Stimulated activated CD8-positive, alpha-beta memory T cell treated with anti-CD3 and anti-CD28 coated beads, Interleukin-4, amount 100 ng/mL, for 48 hours (primary cell): ENCODE measurements at regions not wholly inside any gene's neighbourhood (a gene's known extent, or its start where the extent isn't known, plus 50 kb on each side); places are given as distances from the start of the nearest gene placed in this dataset.
"Not testable (repeated sequence)": the region's sequence is repeated elsewhere in the genome, so short reads cannot be mapped to it uniquely, and the experiment has no call there.

Experiments used
- DNase-seq: peaks from one replicate; pipeline ENCODE4 v3.0.0-alpha.2; 2020

DNA sequence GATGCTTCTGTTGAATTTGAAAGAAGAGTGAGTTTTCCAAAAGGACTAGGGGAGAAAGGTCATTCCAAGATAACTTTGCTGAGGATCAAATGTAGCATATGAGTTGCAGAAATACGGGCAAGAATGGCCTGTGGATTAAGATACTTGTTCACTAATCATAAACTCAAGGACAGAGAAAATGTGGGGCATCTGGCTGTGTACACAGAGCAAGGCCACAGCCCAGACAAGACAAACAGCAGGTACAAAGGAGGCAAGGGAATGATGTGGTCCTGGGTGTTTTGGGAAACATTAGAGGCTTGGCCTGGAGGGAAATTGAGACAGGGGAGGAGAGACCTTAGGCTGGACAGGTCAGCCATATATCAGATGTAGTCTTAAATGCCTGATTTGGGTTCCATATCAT is 254.8 kb downstream of the TTC32 start:
- DNase-seq = no peak

GRCh38 chr2:19644763-19645162 is 257.0 kb downstream of the TTC32 start:
- no peak for DNase-seq

GRCh38 chr2:19643117-19643518 is 258.7 kb downstream of the TTC32 start:
- no peak for DNase-seq

GRCh38 chr2:19642501-19642900 is 259.3 kb downstream of the TTC32 start:
- DNase-seq = no peak

GRCh38 chr2:19635951-19636510 is 265.8 kb downstream of the TTC32 start:
- no peak for DNase-seq

DNA sequence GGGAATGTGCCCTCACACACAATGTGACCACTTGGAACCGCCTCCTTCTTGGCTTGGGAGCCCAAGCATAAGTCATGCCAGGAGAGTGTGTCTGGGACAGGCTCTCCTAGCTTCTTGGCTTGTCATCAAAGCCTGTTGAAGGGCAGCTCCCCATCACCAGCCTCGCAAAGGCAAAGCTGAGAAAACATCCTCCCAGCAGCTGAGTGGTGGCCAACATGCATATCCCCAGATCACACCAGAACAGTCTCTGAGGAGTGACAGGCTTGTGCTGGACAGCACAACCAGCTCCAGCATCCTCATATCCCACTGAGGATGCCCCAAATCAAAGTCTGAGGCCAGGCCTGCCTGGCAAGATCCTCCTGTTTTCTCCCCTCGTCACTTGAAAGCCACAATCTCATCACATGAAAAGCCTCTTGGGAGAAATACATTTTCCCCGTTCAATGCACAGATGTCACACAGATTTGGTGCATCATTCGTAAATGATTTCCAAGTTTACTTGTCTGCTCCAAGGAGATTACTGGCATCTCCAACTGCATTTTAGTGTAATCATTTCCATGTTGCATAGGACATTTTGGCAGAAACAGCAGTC is 269.3 kb downstream of the TTC32 start:
- no peak for DNase-seq

- no peak for DNase-seq
Measured at GRCh38 chr2:19631871-19632270, 269.9 kb downstream of the TTC32 start.

DNA sequence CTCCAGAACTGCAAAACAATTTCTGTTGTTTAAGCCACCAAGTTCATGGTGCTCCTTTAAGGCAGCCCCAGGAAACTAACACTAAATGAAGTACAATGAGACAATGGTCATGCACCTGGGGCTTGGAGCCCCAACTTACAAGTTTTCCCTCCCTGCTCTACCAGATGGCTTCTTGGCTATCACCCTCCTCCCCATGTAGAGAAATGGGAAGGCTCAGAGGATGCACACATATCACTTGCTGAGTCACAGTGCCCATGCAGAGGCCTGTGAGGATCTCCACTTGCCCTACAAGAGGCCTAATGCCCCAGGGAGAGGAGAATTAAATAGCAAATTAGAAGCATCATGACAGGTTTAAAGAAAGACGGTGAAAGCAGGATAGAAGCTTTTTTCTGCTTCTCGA is 270.9 kb downstream of the TTC32 start:
- DNase-seq = no peak

GRCh38 chr2:19627359-19627758 is 268.9 kb upstream of the OSR1 start:
- no peak for DNase-seq

DNA sequence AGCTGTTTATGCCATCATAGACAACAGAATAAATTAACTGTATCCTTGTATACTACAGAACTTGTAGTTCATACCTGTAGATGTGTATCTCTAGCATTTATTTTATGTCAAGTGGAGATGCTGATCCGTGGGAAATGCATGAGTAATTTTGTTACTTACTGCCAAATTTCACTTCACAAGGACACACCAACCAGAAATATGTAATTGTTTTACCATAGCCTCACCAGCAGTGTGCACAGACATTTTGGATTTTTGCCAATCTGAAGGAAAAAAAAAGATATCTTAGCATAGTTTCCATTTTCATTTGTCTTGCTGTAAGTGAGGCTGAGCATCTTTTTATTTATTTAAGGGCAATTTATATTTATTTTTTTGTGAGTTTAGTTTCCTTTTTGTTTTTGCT is 265.1 kb upstream of the OSR1 start:
- DNase-seq = no peak

DNA sequence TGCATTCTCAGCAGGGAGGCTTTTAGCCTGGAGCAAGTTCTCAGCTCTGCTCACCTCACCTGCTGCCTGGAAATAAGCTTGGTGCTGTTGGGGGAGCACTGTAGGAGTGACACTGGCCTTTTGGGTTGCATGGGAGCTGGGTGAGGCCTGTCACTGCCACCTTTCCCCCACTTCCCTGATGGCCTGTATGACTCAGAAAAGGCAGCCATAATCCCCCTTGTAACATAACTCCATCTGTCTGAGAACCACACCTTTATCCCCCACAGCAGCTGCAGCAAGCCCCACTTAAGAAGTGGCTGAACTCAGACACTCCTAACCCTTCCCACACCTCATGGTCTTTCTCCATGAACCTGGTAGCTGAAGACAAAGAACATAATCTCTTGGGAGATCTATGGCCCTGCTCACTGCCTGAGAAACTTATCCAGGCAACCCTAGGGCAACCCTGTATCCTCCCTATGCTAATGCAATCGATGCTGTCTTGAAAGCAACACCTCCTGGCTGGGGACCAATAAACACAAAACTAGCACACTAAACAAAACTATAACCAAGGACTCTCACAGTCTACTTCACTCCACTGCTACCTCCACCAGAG is 258.9 kb upstream of the OSR1 start:
- DNase-seq = no peak

GRCh38 chr2:19615402-19615801 is 257.0 kb upstream of the OSR1 start:
- not testable (repeated sequence) for DNase-seq

DNA sequence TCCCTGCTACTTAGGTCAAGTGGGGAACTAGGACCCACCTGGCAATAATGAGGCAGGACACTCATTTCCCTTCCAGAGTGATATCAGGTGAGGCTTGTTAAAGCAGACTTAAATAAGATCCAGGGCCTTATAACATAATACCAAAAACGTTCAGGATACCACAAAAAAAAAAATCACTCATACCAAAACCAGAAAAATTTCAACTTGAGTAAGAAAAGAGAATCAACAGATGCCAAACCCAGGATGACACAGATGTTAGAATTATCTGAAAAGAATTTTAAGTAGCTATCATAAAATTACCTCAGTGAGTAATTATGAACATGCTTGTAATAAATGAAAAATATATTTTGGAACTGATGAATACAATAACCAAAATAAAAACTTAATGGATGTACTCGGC is 255.6 kb upstream of the OSR1 start:
- no peak for DNase-seq

- no peak for DNase-seq
Measured at GRCh38 chr2:19611491-19612332, 253.3 kb upstream of the OSR1 start.

DNA sequence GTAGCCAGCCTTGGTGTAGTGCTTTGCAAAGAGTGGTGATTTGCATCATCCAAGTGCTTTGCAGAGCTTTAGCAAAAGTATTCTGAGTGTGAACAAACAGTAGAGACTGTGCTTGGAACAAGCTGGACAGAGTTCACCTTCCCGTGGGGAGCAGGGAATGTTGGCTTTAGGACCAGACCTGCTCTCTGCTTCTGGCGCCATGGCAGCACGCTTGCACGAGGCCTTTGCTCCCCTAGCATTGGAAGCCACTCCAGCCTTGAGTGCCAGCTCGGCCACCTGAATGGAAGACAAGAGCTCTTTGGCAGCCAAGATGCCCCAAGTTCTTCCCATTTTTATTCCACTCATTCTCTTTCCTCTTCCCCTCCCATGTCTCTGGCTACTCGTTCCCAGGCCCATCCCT is 250.8 kb upstream of the OSR1 start:
- DNase-seq = no peak

GRCh38 chr2:19607931-19608771 is 249.7 kb upstream of the OSR1 start:
- DNase-seq = no peak

- DNase-seq = no peak
Measured at GRCh38 chr2:19607400-19607799, 249.0 kb upstream of the OSR1 start.

GRCh38 chr2:19600982-19601381 is 242.6 kb upstream of the OSR1 start:
- no peak for DNase-seq

GRCh38 chr2:19600506-19600905 is 242.1 kb upstream of the OSR1 start:
- DNase-seq = no peak

DNA sequence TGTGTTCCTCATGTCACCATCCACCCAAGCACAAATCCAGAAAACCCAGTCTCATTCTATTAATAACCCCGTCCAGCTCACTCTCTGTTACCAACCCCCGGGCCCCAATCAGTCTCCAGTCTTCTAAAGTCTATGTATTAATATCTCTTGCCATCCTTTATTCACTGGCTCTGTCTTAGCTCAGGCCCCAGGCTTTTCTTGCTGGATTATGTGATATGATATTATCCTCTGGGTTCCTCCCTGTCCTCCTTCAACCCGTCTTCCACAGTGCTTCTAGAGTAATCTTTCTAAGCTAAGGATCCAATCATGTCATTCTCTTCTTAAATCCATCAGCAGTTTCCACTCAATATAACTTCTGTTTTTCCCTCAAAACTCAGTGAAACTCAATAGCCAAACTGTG is 240.5 kb upstream of the OSR1 start:
- DNase-seq = no peak

GRCh38 chr2:19592197-19592596 is 233.8 kb upstream of the OSR1 start:
- no peak for DNase-seq

DNA sequence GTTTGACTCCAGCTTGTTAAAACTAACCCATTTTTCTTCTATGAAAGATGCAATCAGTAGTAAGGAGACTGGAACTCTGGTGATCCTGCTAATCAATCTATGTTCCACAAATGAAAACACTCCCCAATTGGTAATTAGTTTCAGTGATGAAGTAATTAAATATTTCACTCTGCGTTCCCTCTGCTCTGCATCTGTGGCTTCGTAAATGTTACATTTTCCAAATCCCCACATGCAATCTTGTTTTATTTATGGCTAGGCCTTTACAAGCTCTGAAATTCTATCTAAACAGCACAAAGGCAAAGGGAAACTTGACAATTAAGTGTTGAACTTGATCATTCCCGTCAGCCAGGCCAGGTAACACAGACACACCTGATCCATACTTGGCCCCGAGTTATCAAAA is 231.4 kb upstream of the OSR1 start:
- no peak for DNase-seq

DNA sequence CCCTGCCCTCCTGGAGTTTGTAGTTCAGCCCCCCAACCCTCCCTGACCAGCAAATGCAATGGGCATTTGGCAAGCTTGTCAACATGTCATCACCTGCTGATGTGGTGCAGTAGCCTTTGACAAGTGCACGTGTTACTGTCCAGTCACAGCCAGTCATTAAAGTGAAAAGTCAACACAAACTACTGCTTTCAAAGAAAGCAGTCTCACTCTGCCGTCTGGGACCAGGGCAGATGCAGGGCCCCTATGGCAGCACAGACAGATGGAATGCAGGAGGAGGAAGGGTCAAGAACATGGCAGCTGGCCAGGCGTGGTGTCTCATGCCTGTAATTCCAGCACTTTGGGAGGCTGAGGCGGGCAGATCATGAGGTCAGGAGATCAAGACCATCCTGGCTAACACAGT is 222.4 kb upstream of the OSR1 start:
- no peak for DNase-seq
